Omental fat pad (tissue), 3 donors: ENCODE measurements at regions not wholly inside any gene's neighbourhood (a gene's known extent, or its start where the extent isn't known, plus 50 kb on each side); places are given as distances from the start of the nearest gene placed in this dataset.

Experiments used
- ATAC-seq: fragments of 150-250 bp; one replicate; pipeline ENCODE4 v1.9.1; 2016; ENCODE audit warnings: mild to moderate bottlenecking, moderate library complexity; ENCODE audit not compliant: low FRiP score
- DNase-seq: peaks from one replicate; pipeline ENCODE4 v3.0.0-alpha.2; 2019; ENCODE audit warnings: low spot score
- TF ChIP-seq, protein P1 (sequence below), 3 donors: fragments of 450-650 bp; IDR thresholded peaks; one replicate each; pipeline ENCODE4 v1.5.1; 2016 to 2017; ENCODE audit warnings: antibody characterized with exemption in 3 of 3, mild to moderate bottlenecking in 3 of 3, moderate library complexity in 2 of 3

DNA sequence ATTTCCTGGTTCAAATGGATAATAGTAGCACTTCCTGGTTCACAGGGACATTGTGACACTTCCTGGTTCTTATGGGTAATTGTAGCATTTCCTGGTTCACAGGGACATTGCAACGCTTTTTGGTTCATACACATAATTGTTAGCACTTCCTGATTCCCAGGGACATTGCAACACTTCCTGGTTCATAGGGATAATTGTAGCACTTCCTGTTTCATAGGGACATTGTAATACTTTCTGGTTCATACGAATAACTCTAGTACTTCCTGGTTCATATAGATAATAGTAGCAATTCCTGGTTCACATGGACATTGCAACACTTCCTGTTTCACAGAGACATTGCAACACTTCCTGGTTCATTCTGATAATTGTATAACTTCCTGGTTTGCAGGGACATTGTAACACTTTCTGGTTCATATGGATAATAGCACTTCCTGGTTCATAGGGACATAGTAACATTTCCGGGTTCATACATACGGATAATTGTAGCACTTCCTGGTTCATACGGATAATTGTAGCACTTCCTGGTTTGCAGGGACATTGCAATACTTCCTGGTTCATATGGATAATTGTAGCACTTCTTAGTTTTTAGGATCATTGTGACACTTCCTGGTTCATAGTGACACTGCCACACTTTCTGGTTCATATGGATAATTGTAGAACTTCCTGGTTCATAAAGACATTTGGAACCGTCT is 61.6 kb upstream of the CD99 start:
- ATAC-seq (no peak), DNase-seq (no peak)
- TF ChIP-seq, protein P1, sequence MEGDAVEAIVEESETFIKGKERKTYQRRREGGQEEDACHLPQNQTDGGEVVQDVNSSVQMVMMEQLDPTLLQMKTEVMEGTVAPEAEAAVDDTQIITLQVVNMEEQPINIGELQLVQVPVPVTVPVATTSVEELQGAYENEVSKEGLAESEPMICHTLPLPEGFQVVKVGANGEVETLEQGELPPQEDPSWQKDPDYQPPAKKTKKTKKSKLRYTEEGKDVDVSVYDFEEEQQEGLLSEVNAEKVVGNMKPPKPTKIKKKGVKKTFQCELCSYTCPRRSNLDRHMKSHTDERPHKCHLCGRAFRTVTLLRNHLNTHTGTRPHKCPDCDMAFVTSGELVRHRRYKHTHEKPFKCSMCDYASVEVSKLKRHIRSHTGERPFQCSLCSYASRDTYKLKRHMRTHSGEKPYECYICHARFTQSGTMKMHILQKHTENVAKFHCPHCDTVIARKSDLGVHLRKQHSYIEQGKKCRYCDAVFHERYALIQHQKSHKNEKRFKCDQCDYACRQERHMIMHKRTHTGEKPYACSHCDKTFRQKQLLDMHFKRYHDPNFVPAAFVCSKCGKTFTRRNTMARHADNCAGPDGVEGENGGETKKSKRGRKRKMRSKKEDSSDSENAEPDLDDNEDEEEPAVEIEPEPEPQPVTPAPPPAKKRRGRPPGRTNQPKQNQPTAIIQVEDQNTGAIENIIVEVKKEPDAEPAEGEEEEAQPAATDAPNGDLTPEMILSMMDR (IDR thresholded peaks at IDR 0.05), result no peak

DNA sequence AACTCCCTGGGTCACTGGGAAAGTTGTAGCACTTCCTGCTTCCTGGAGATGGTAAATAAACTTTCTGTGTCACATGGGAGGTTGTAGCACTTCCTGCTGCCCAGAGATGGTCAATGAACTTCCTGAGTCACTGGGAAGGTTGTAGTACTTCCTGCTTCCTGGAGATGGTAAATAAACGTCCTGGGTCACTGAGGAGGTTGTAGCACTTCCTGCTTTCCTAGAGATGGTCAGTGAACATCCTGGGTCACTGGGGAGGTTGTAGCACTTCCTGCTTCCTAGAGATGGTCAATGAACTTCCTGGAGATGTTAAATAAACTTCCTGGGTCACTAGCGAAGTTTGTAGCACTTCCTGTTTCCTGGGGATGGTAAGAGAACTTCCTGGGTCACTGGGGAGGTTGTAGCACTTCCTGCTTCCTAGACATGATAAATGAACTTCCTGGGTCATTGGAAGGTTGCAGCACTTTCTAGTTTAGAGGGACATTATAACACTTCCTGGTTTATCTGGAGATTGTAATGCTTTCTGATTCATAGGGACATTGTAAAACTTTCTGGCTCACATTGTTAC is 62.3 kb upstream of the CD99 start:
- ATAC-seq (no peak), DNase-seq (no peak)
- TF ChIP-seq, protein P1 (IDR thresholded peaks at IDR 0.05), result no peak

DNA sequence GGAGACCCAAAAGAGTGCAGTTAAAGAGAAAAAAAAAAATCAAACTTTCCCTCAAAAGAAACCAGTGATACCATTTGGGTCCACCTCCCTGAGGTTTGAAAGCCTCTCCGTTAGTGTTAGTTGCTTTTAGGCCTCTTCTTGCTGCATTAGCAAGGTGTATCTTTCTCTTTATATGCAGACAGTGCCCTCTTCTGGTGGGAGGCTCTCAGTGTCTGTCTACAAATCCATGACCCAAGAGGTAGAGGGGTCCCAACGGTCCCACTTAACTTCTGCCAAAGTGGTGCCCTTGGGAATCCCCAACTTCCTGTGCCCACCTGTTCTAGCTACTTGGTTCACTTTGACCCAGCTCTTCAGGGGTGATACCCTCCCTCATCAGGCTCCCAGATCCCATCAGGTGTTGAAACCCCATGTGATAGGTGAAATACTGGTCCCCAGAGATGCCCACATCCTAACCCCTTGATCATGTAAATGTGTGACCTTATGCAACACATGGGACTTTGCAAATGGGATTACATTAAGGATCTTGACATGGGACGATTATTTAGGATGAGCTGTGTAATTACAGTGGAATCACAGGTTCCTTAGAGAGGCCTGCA is 63.7 kb upstream of the CD99 start:
- TF ChIP-seq, protein P1 (IDR thresholded peaks at IDR 0.05), result no peak
- DNase-seq (no peak), ATAC-seq (no peak)

DNA sequence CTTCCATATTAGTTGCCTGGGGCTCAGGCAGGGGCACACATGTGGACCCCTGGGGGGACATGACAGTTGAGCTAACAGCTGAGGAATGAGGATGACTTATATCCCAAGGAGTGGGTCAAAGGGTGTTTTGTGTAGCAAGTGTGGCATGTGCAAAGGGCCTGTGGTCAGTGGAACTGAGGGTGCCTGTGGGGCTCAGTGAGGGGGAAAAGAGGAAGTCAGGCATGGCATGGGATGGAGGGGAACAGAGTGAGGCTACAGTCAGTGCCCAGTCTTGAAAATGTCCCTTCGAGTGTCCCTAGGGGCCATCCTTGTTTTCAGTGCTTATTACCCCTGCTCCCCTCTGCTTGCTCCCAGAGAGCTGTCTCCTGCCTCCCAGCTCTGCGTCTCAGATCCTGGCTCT is 64.3 kb upstream of the CD99 start:
- TF ChIP-seq, protein P1 (IDR thresholded peaks at IDR 0.05), result no peak
- DNase-seq (no peak), ATAC-seq (no peak)

DNA sequence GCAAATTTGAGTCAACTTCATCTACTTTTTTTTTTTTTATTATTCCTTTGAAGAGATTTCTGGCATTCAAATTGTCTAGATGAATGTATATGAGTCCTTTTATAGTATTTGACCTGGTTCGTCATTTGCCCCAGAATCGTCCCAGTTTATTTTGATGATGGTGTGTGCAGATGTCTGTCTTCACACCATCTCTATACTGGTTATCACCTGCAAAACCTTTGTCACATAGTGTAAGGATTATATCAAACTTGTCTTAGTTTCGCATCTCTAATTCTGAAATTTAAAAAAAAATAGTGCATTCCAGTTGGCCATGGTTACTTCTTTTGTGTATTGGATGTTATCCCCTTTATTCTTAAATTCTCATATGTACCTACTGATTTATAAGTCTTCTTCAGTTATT is 70.5 kb upstream of the CD99 start:
- TF ChIP-seq, protein P1 (IDR thresholded peaks at IDR 0.05), result no peak
- ATAC-seq (no peak), DNase-seq (no peak)

DNA sequence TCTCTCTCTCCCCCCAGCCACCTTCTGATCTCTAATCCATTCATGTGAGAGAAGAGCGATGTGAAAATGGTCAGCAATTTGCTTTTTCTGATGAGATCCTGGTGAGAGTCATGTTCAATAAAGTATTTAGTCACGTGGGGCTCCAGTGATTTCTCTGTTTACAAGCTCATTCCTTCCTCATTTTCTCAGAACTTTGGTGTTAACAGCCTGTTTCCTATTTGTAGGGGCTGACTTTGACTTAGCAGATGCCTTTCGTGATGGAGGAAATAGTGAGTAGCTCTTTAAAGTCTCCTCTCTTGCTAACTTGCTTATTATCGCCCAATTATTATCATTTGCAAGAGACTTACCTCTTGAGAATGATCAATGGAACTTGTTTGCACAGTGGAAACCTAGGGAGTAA is 72.6 kb upstream of the CD99 start:
- DNase-seq, result no peak
- ATAC-seq, result no peak
- TF ChIP-seq, protein P1 (IDR thresholded peaks at IDR 0.05), result no peak

DNA sequence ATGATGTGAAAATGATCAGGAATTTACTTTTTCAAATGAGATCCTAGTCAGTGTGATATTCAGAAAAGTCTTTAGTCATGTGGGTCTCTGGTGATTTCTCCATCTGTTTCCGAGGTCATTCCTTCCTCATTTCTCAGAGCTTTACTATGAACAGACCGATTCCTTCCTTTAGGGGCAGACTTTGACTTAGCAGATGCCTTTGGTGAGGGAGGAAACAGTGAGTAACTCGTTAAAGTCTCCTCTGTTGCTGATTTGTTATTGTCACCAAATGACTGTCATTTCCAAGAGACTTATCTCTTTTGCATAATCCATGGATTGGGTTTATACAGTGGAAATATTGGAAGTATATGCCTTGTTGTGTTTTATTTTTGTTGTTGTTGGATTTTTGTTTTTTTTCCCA is 76.2 kb upstream of the CD99 start:
- ATAC-seq, result peak; percentile 70
- DNase-seq, result no peak
- TF ChIP-seq, protein P1 (IDR thresholded peaks at IDR 0.05), result no peak
